ENCODE measurements at regions not wholly inside any gene's neighbourhood (a gene's known extent, or its start where the extent isn't known, plus 50 kb on each side); places are given as distances from the start of the nearest gene placed in this dataset.

DNA sequence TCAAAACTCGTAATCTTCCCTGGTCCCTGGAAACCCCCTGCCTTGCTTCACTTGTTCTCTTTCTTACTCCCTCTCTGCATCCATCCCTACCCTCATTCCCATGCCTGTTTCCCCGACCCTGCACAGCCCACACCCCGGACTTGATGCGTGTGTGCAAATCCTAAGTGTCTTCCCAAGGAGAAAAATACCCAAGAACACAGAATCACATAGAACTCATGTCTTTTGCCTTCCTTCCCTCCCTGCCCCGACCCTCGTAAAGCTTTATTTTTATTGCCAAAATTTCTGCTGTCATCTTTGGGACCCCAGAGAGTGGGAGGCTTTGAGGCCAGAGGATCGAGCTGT, 169.6 kb upstream of the PMEPA1 start (continued):
- TF ChIP-seq RXRA (IDR thresholded peaks at IDR 0.05; ENCODE audit: insufficient read depth, low read depth, low read length), result no peak
- TF ChIP-seq, protein P1, sequence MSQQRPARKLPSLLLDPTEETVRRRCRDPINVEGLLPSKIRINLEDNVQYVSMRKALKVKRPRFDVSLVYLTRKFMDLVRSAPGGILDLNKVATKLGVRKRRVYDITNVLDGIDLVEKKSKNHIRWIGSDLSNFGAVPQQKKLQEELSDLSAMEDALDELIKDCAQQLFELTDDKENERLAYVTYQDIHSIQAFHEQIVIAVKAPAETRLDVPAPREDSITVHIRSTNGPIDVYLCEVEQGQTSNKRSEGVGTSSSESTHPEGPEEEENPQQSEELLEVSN (IDR thresholded peaks at IDR 0.05), result no peak
- no peak for TF ChIP-seq POLR2A (IDR thresholded peaks at IDR 0.05; ENCODE audit: control extremely low read depth in 1 of 2, low read depth in 2 of 2, low read length in 2 of 2)
- TF ChIP-seq, protein P2, sequence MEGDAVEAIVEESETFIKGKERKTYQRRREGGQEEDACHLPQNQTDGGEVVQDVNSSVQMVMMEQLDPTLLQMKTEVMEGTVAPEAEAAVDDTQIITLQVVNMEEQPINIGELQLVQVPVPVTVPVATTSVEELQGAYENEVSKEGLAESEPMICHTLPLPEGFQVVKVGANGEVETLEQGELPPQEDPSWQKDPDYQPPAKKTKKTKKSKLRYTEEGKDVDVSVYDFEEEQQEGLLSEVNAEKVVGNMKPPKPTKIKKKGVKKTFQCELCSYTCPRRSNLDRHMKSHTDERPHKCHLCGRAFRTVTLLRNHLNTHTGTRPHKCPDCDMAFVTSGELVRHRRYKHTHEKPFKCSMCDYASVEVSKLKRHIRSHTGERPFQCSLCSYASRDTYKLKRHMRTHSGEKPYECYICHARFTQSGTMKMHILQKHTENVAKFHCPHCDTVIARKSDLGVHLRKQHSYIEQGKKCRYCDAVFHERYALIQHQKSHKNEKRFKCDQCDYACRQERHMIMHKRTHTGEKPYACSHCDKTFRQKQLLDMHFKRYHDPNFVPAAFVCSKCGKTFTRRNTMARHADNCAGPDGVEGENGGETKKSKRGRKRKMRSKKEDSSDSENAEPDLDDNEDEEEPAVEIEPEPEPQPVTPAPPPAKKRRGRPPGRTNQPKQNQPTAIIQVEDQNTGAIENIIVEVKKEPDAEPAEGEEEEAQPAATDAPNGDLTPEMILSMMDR (IDR thresholded peaks at IDR 0.05; ENCODE audit: control extremely low read depth in 1 of 3, insufficient read depth in 1 of 3, low read depth in 1 of 3, low read length in 3 of 3), result no peak

Measured in H1 (cell line).